ENCODE measurements at regions not wholly inside any gene's neighbourhood (a gene's known extent, or its start where the extent isn't known, plus 50 kb on each side); places are given as distances from the start of the nearest gene placed in this dataset.

DNA sequence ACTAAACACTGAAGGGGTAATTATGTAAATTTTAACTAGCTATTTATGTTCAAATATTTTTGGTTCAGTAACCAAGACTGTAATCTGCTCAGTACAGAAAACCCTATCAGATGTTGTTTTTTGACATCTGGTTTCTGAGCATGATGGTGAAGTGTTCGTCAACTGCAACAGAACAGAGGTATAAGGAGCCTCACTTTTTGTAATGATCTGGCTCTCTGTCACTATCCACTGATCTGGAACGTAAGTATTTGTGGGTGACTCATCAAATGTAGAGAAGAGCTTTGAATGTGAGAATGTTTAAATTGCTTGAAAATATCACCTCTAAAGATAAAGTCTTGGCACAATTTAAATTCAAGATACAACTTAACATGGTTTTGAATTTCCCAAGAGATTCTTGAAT is 213.6 kb upstream of the FAM98A start:
- DNase-seq (ENCODE audit: low spot score), result no peak

- DNase-seq (ENCODE audit: low spot score), result no peak
These were observed 211.1 kb upstream of the FAM98A start for GRCh38 chr2:33810046-33810835.

DNA sequence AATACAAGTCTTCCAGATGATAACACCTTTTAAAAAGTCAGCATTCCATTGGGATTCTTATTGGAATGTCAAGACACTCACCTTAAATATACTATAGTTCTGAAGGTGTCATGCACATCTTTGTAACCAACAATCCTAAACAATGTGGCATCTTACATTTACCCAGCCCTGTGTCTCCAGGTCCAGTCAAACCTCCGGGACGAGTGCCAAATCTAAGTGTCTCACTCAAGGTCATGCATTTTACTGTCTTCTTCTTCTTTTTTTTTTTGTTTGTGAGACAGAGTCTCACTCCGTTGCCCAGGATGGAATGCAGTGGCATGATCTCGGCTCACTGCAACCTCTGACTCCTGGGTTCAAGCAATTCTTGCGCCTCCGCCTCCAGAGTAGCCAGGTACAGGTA is 206.9 kb upstream of the FAM98A start:
- no peak for DNase-seq (ENCODE audit: low spot score)

- DNase-seq (ENCODE audit: low spot score), result no peak
These were observed 205.1 kb upstream of the FAM98A start for GRCh38 chr2:33804155-33804554.

- no peak for DNase-seq (ENCODE audit: low spot score)
These were observed 197.4 kb upstream of the FAM98A start for GRCh38 chr2:33796511-33796910.

GRCh38 chr2:33791625-33792024 is 192.5 kb upstream of the FAM98A start:
- DNase-seq (ENCODE audit: low spot score), result no peak

GRCh38 chr2:33788044-33788443 is 188.9 kb upstream of the FAM98A start:
- no peak for DNase-seq (ENCODE audit: low spot score)

DNA sequence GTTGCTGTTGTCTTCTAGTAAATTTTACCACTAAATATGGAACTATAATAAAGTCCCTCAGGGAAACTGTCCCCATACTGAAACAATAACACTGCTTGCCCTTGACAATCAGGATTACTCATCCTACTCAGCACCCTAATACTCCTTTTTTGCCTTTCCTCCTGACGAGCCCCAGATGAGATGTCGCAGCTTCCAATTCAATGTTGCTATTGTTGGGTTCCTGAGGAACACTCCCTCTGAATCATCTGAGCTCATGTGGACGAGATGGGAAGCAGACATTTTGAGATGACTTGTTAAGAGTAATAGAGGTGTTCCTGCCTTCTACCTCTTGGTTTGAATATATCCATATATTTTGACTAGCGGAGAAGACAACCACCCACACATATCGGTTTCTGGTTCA is 187.8 kb upstream of the FAM98A start:
- DNase-seq (ENCODE audit: low spot score), result no peak

- DNase-seq (ENCODE audit: low spot score), result no peak
These were observed 186.4 kb upstream of the FAM98A start for GRCh38 chr2:33785201-33786106.

GRCh38 chr2:33784488-33784887 is 185.4 kb upstream of the FAM98A start:
- no peak for DNase-seq (ENCODE audit: low spot score)

GRCh38 chr2:33782395-33783230 is 183.5 kb upstream of the FAM98A start:
- no peak for DNase-seq (ENCODE audit: low spot score)

- no peak for DNase-seq (ENCODE audit: low spot score)
These were observed 178.7 kb upstream of the FAM98A start for GRCh38 chr2:33777786-33778185.

DNA sequence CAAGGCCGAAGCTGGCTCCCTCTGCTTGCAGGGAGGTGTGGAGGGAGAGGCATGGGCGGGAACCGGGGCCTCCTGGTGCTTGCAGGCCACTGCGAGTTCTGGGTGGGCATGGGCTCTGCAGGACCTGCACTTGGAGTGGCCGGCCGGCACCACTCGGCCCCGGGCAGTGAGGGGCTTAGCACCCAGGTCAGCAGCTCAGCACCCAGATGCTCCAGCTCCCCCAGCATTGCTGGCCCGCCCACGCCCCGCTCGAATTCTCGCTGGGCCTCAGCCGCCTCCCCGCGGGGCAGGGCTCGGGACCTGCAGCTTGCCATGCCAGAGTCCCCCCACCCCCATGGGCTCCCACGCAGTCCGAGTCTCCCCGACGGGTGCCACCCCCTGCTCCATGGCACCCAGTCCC is 176.2 kb upstream of the FAM98A start:
- DNase-seq (ENCODE audit: low spot score), result no peak

- no peak for DNase-seq (ENCODE audit: low spot score)
These were observed 170.9 kb upstream of the FAM98A start for GRCh38 chr2:33770023-33770422.

DNA sequence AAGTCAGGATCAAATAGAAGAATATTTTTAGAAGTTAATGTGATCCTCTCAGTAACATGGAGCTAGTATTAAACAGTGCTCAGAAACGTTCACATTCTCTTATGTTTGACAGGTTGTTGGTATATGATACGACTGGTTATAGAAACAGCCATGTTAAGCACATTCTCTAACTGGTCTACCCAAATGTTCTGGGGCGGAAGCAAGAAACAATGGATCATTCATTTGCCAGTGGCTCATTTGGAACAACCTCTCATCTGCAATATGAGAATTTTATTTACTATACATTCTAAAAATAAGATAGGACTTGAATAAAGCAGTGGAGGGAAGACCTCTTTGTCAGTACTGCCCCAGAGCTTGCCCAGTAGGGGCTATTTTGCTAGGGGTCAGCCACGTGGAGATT is 167.1 kb upstream of the FAM98A start:
- no peak for DNase-seq (ENCODE audit: low spot score)

- DNase-seq (ENCODE audit: low spot score), result no peak
These were observed 166.0 kb upstream of the FAM98A start for GRCh38 chr2:33765122-33765521.

DNA sequence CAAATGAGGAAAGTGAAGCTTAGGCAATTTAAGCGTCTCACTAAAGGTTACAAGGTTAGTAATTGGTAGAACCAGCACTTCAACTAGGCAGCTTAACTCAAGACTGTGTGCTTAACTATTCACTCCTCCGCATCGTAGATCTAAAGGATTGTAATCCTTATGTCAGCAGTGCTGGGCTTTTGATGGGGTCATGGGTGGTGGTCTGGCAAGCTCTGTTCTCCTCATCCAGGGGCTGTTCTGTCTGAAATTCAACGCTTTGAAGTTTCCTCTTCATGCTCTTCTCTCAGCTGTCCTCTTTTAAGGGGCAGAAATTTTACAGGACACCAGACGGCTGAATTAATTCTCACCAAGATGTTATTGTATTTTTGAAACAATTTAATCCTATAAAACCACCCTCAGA is 165.5 kb upstream of the FAM98A start:
- no peak for DNase-seq (ENCODE audit: low spot score)

DNA sequence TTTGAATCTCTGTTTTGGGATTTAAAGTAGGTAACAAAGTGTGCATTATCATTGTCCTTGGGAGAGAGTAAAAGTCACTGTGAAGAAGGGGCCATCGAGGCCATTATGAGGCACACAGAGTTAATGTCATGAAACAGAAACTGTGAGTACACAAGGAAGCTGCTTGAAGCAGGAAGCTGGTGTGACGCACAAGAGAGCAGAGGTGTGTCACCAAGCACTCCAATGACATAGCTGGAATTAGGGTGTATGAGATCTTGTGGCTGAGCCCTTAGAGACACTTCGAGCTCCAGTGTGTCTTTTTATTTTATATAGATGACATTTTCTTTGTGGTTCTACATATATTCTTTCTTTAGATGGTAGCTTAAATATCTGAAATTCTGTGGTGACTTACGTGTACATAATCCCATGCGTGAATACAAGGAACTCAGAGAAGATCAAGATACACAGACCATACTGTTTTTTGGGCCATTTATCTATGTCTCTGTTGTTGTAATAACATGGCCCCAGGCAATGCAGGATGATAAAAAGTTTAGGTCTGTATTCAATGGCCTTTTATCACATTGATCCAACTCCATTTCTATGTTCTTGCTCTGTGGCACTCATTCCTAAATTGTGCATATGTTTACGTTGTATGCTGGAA is 164.7 kb upstream of the FAM98A start:
- DNase-seq (ENCODE audit: low spot score), result no peak

DNA sequence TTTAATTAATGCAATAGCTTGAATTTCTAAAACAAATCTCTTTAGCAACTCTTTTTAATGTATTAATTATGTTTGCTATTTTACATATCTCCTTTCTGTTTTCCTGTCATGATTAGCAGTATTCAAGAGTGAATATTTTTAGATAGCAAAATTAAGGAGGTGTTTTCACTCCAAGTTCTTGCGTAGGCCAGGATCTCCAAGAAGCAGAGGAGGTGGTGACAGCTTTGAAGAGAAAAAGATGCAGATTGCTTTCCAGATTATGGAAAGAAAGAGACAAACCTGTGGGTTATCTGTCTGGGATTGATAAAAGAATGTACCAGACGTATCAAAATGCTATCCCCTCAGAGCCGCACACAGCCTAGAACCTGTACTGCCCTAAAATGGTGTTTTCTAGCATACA is 163.5 kb upstream of the FAM98A start:
- no peak for DNase-seq (ENCODE audit: low spot score)

- DNase-seq (ENCODE audit: low spot score), result no peak
These were observed 147.2 kb upstream of the FAM98A start for GRCh38 chr2:33746208-33746800.

- DNase-seq (ENCODE audit: low spot score), result no peak
These were observed 136.0 kb upstream of the FAM98A start for GRCh38 chr2:33735096-33735495.

Measured in mesenteric fat pad (tissue), 1 donor.